Naive thymus-derived CD4-positive, alpha-beta T cell (primary cell): ENCODE measurements at regions not wholly inside any gene's neighbourhood (a gene's known extent, or its start where the extent isn't known, plus 50 kb on each side); places are given as distances from the start of the nearest gene placed in this dataset.
"Not testable (repeated sequence)": the region's sequence is repeated elsewhere in the genome, so short reads cannot be mapped to it uniquely, and the experiment has no call there.

Experiments
- ATAC-seq: fragments of 150-1000 bp; cut with Tn5 transposase; 2 replicates; pipeline ENCODE4 v1.10.0; 2021; ENCODE audit warnings: mild to moderate bottlenecking, moderate library complexity
- CTCF ChIA-PET: fragments of 350-600 bp; sonication (Branson Sonifier 250); formaldehyde crosslinking; loops from one replicate; lab custom pipeline; 2021; ENCODE audit warnings: antibody characterized with exemption; lab: Charles Lee
- POLR2A ChIA-PET: fragments of 350-600 bp; sonication (Branson Sonifier 250); formaldehyde crosslinking; loops from one replicate; lab custom pipeline; 2021; ENCODE audit warnings: antibody characterized with exemption, inconsistent platforms; lab: Charles Lee
- DNase-seq, 9 donors: peaks; one replicate each; pipeline versions ENCODE4 v3.0.0 to v3.0.0-alpha.2; 2020 to 2022; ENCODE audit warnings: mixed read lengths in 1 of 9
- H3K27ac ChIP-seq: one replicate; pipeline ENCODE4 v1.7.0; 2013; ENCODE audit warnings: mild to moderate bottlenecking, low read depth, low read length, moderate library complexity
- H3K27me3 ChIP-seq, 2 donors: one replicate each; pipeline ENCODE4 v1.7.0; 2013; ENCODE audit warnings: low read length in 2 of 2, mild to moderate bottlenecking in 2 of 2, moderate library complexity in 2 of 2; ENCODE audit not compliant: control insufficient read depth in 2 of 2, insufficient read depth in 2 of 2
- H3K36me3 ChIP-seq, 3 experiments: 1 replicate in 2 of 3; 2 replicates in 1 of 3; pipeline ENCODE4 v1.7.0; 2013; ENCODE audit warnings: low read length in 3 of 3, mild to moderate bottlenecking in 3 of 3, moderate library complexity in 1 of 3; ENCODE audit not compliant: insufficient read depth in 3 of 3, control insufficient read depth in 2 of 3
- H3K4me1 ChIP-seq, 2 donors: one replicate each; pipeline ENCODE4 v1.7.0; 2013; ENCODE audit warnings: low read length in 2 of 2, mild to moderate bottlenecking in 2 of 2, moderate library complexity in 1 of 2; ENCODE audit not compliant: control insufficient read depth in 2 of 2, insufficient read depth in 2 of 2
- H3K4me3 ChIP-seq: 2 replicates; pipeline ENCODE4 v1.7.0; 2013; ENCODE audit warnings: mild to moderate bottlenecking, low read length
- H3K9me3 ChIP-seq, 3 experiments: 1 replicate in 2 of 3; 2 replicates in 1 of 3; pipeline ENCODE4 v1.7.0; 2013; ENCODE audit warnings: low read length in 3 of 3; ENCODE audit not compliant: control insufficient read depth in 2 of 3
- H3K27ac Mint-ChIP-seq, 9 donors: one replicate each; pipeline ENCODE4 v1.8.0; 2020 to 2022; ENCODE audit warnings: mixed read lengths in 9 of 9, mild to moderate bottlenecking in 8 of 9, moderate library complexity in 5 of 9, inconsistent platforms in 2 of 9
- H3K27me3 Mint-ChIP-seq, 5 donors: one replicate each; pipeline ENCODE4 v1.8.0; 2021 to 2022; ENCODE audit warnings: mixed read lengths in 5 of 5, mild to moderate bottlenecking in 1 of 5
- H3K36me3 Mint-ChIP-seq, 5 donors: one replicate each; pipeline ENCODE4 v1.8.0; 2020 to 2022; ENCODE audit warnings: mixed read lengths in 5 of 5, mild to moderate bottlenecking in 3 of 5, inconsistent platforms in 1 of 5
- H3K4me1 Mint-ChIP-seq, 7 donors: one replicate each; pipeline ENCODE4 v1.8.0; 2020 to 2022; ENCODE audit warnings: mixed read lengths in 7 of 7, mild to moderate bottlenecking in 3 of 7, inconsistent platforms in 1 of 7
- H3K4me3 Mint-ChIP-seq, 10 donors: one replicate each; pipeline ENCODE4 v1.8.0; 2020 to 2022; ENCODE audit warnings: mild to moderate bottlenecking in 10 of 10, mixed read lengths in 10 of 10, moderate library complexity in 6 of 10, inconsistent platforms in 2 of 10
- H3K9me3 Mint-ChIP-seq, 11 donors: one replicate each; pipeline ENCODE4 v1.8.0; 2020 to 2022; ENCODE audit warnings: mixed read lengths in 11 of 11, mild to moderate bottlenecking in 4 of 11, inconsistent platforms in 1 of 11, moderate library complexity in 1 of 11
- intact Hi-C, 2 donors: fragments of 100-400 bp; cut with micrococcal nuclease; formaldehyde crosslinking; loops; one replicate each; pipeline ENCODE4 v1.15.1; 2023

GRCh38 chrX:56379984-56380780 is 148.0 kb downstream of the KLF8 start:
- H3K9me3 ChIP-seq, POLR2A ChIA-PET, H3K9me3 Mint-ChIP-seq, H3K27me3 ChIP-seq, ATAC-seq, H3K4me3 Mint-ChIP-seq, H3K27ac ChIP-seq, H3K4me3 ChIP-seq, DNase-seq, H3K36me3 ChIP-seq, CTCF ChIA-PET, H3K27me3 Mint-ChIP-seq: not testable (repeated sequence)
- peaks cover 0 to 25% (median 0%) of the 10 kb centered on the region in 5 donors for H3K36me3 Mint-ChIP-seq
- H3K4me1 Mint-ChIP-seq: peaks cover 17 to 51% (median 30%) of the 10 kb centered on the region in 7 donors
- H3K4me1 ChIP-seq: peaks cover 0 to 23% of the 10 kb centered on the region in 2 donors
- intact Hi-C loops: loop anchor here (2.0 to 5.0 kb wide), 2 partner anchors 15 to 182 kb away; partner anchors contain the start of gene UBQLN2 (in 1 of the 2)
- peak overlapping the region in 1 of 9 donors; percentile 21 for H3K27ac Mint-ChIP-seq

GRCh38 chrX:56382278-56382677 is 150.1 kb downstream of the KLF8 start:
- Histone ChIP-seq H3K4me3 (no peak overlapping the region), H3K27me3 (no peaks in the 10 kb centered on the region), H3K9me3 (no peaks in the 10 kb centered on the region), H3K4me1 (peaks cover 0 to 23% of the 10 kb centered on the region in 2 donors), H3K27ac (no peak overlapping the region), H3K36me3 (no peaks in the 10 kb centered on the region)
- Mint-ChIP-seq H3K4me1 (peaks cover 18 to 53% (median 38%) of the 10 kb centered on the region in 7 donors), H3K27ac (peak overlapping the region in 8 of 9 donors; percentile 29 to 92 (median 80)), H3K36me3 (peaks cover 0 to 27% (median 0%) of the 10 kb centered on the region in 5 donors), H3K4me3 (peak overlapping the region in 6 of 10 donors; percentile 7 to 78 (median 44)), H3K27me3 (no peaks in the 10 kb centered on the region), H3K9me3 (peaks cover 0 to 10% (median 0%) of the 10 kb centered on the region in 11 donors)
- intact Hi-C loops: loop anchor here in 1 of 2 donors (5.0 kb wide), 1 partner anchor 180 kb away; the partner anchor contains the start of gene UBQLN2
- peak in 1 of 9 donors; percentile 24 for DNase-seq
- ChIA-PET POLR2A (interaction anchor here (1.1 kb wide), 1 partner anchor 11 kb away, joined by 4 read pairs; no protein-coding TSS in a partner anchor), CTCF (interaction anchor here (1.0 kb wide), 1 partner anchor 344 kb away, joined by 5 read pairs; no protein-coding TSS in a partner anchor)
- ATAC-seq: no peak

- H3K4me1 Mint-ChIP-seq: peaks cover 18 to 67% (median 52%) of the 10 kb centered on the region in 7 donors
- POLR2A ChIA-PET: no interaction called here
These were observed 153.2 kb downstream of the KLF8 start for GRCh38 chrX:56385336-56385735.

DNA sequence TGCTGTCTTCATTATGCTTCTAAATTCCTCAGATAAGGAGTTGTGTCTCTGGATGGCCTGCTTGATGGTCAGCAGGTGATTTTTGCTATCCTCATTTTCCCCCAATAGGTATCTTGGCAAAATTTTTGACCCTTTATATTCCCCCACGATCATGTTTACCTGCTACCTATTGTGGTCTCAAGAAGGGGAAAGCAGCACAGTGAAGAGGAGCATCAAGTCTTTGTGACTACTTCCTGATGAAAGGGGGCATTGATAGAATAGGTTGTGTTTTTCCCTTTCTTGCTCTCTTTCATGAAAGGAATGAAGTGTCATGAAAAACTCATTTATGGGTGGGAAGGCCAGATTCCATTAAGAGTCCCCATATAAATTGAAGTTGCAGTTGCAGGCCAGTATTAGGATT is 153.8 kb downstream of the KLF8 start:
- H3K4me1 ChIP-seq: peaks cover 0 to 16% of the 10 kb centered on the region in 2 donors
- Mint-ChIP-seq H3K36me3 (peaks cover 0 to 42% (median 3%) of the 10 kb centered on the region in 5 donors), H3K4me1 (peaks cover 17 to 68% (median 52%) of the 10 kb centered on the region in 7 donors), H3K27ac (peak overlapping the region; percentile 52 to 95 (median 85)), H3K4me3 (peak overlapping the region; percentile 72 to 89 (median 82)), H3K9me3 (peaks cover 0 to 17% (median 1%) of the 10 kb centered on the region in 11 donors), H3K27me3 (no peaks in the 10 kb centered on the region)
- H3K27ac ChIP-seq: peak overlapping the region; percentile 55
- no peaks in the 10 kb centered on the region for H3K27me3 ChIP-seq
- no peak for DNase-seq
- intact Hi-C loops: loop anchor here in 1 of 2 donors (1.0 to 5.0 kb wide), 3 partner anchors 21 to 341 kb away; partner anchors contain the start of gene NBDY
- H3K36me3 ChIP-seq: no peaks in the 10 kb centered on the region
- no peak for ATAC-seq
- ChIA-PET CTCF (no interaction called here), POLR2A (no interaction called here)
- H3K9me3 ChIP-seq: no peaks in the 10 kb centered on the region
- H3K4me3 ChIP-seq: peak overlapping the region; percentile 38

More at GRCh38 chrX:56385336-56385735, 153.2 kb downstream of the KLF8 start:
- peak; percentile 66 for ATAC-seq
- Mint-ChIP-seq H3K27ac (peak overlapping the region; percentile 11 to 95 (median 85)), H3K36me3 (peaks cover 0 to 36% (median 0%) of the 10 kb centered on the region in 5 donors), H3K9me3 (peaks cover 0 to 13% (median under 1%) of the 10 kb centered on the region in 11 donors), H3K27me3 (no peaks in the 10 kb centered on the region), H3K4me3 (peak overlapping the region; percentile 72 to 89 (median 82))
- Histone ChIP-seq H3K9me3 (no peaks in the 10 kb centered on the region), H3K36me3 (no peaks in the 10 kb centered on the region), H3K4me1 (peaks cover 0 to 16% of the 10 kb centered on the region in 2 donors), H3K27me3 (no peaks in the 10 kb centered on the region), H3K27ac (peak overlapping the region; percentile 55), H3K4me3 (peak overlapping the region; percentile 38)
- intact Hi-C loops: loop anchor here in 1 of 2 donors (1.0 to 5.0 kb wide), 2 partner anchors 180 to 342 kb away; partner anchors contain the start of gene NBDY
- DNase-seq: peak in 7 of 9 donors; percentile 33 to 70 (median 58)
- CTCF ChIA-PET: no interaction called here

- Mint-ChIP-seq H3K4me3 (peak overlapping the region; percentile 10 to 77 (median 66)), H3K27ac (peak overlapping the region; percentile 38 to 85 (median 76)), H3K36me3 (peaks cover 0 to 38% (median 15%) of the 10 kb centered on the region in 5 donors), H3K9me3 (peaks cover 0 to 24% (median 6%) of the 10 kb centered on the region in 11 donors), H3K4me1 (peaks cover 9 to 68% (median 57%) of the 10 kb centered on the region in 7 donors), H3K27me3 (no peaks in the 10 kb centered on the region)
- peak in 5 of 9 donors; percentile 12 to 47 (median 25) for DNase-seq
- ChIA-PET POLR2A (interaction anchor here (1.1 kb wide), 1 partner anchor 11 kb away, joined by 3 read pairs; no protein-coding TSS in a partner anchor), CTCF (interaction anchor here (0.6 kb wide), 1 partner anchor 837 kb away, joined by 3 read pairs; no protein-coding TSS in a partner anchor)
- Histone ChIP-seq H3K4me1 (peaks cover 0 to 11% of the 10 kb centered on the region in 2 donors), H3K27me3 (no peaks in the 10 kb centered on the region), H3K36me3 (no peaks in the 10 kb centered on the region), H3K27ac (no peak overlapping the region), H3K4me3 (no peak overlapping the region), H3K9me3 (no peaks in the 10 kb centered on the region)
- peak; percentile 53 for ATAC-seq
- intact Hi-C loops: loop anchor here (5.0 to 10.0 kb wide), 2 partner anchors 53 to 330 kb away; partner anchors contain the start of gene NBDY (in 1 of the 2)
These were observed 165.5 kb downstream of the KLF8 start for GRCh38 chrX:56397636-56398035.

DNA sequence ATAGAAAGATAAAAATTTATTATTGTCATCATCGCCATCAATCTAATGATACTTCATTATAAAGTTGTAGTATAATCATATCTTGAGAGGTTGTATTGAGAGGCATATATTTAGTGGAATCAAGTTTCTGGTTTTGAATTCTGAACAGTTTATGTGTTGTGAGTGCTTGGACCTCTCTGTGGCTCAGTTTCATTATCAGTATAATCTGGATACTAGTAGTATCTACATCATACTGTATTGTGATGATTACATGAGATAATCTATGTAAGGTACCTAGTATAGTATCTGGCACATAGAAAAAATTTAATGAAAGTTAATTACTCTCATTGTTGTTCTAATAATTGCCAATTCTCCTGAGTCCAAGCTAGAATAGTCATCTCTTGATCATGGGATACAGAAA is 161.2 kb upstream of the UBQLN2 start:
- peaks cover 5 to 36% (median 8%) of the 10 kb centered on the region in 5 donors for H3K36me3 Mint-ChIP-seq
- Histone ChIP-seq H3K9me3 (no peaks in the 10 kb centered on the region), H3K27me3 (no peaks in the 10 kb centered on the region), H3K4me1 (peaks cover 0 to 3% of the 10 kb centered on the region in 2 donors), H3K36me3 (no peaks in the 10 kb centered on the region), H3K4me3 (no peak overlapping the region), H3K27ac (no peak overlapping the region)
- intact Hi-C loops: no loop called here
- CTCF ChIA-PET: no interaction called here
- ATAC-seq (no peak), DNase-seq (no peak)
- H3K27me3 Mint-ChIP-seq: no peaks in the 10 kb centered on the region
- peaks cover 9 to 59% (median 44%) of the 10 kb centered on the region in 7 donors for H3K4me1 Mint-ChIP-seq
- H3K4me3 Mint-ChIP-seq: peak overlapping the region in 1 of 10 donors; percentile 18
- H3K27ac Mint-ChIP-seq: peak overlapping the region in 1 of 9 donors; percentile 62
- POLR2A ChIA-PET: no interaction called here
- H3K9me3 Mint-ChIP-seq: peaks cover 0 to 18% (median 6%) of the 10 kb centered on the region in 11 donors
